Gastroesophageal sphincter (tissue), 4 donors: ENCODE measurements at regions not wholly inside any gene's neighbourhood (a gene's known extent, or its start where the extent isn't known, plus 50 kb on each side); places are given as distances from the start of the nearest gene placed in this dataset.

ENCODE experiments used
- ATAC-seq: fragments of 150-250 bp; one replicate; pipeline ENCODE4 v1.9.1; 2016; ENCODE audit warnings: mild to moderate bottlenecking, moderate library complexity
- H3K27ac ChIP-seq, 4 donors: fragments of 200-600 bp; sonication (generic) in 3 of 4; 1 replicate in 3 of 4; 2 replicates in 1 of 4; pipeline ENCODE4 v1.5.1; 2016 to 2019
- H3K27me3 ChIP-seq: fragments of 200-600 bp; sonication (generic); one replicate; pipeline ENCODE4 v1.5.1; 2019
- H3K36me3 ChIP-seq, 2 donors: fragments of 200-600 bp; sonication (generic); one replicate each; pipeline ENCODE4 v1.5.1; 2019; ENCODE audit warnings: control low read depth in 1 of 2
- H3K4me1 ChIP-seq, 3 donors: fragments of 200-600 bp; sonication (generic); 1 replicate in 2 of 3; 2 replicates in 1 of 3; pipeline ENCODE4 v1.5.1; 2016 to 2019; ENCODE audit warnings: control low read depth in 2 of 3
- H3K4me3 ChIP-seq, 2 donors: fragments of 200-600 bp; sonication (generic); one replicate each; pipeline ENCODE4 v1.5.1; 2019; ENCODE audit warnings: mild to moderate bottlenecking in 1 of 2, moderate library complexity in 1 of 2
- H3K9me3 ChIP-seq, 3 donors: fragments of 200-600 bp; sonication (generic); one replicate each; pipeline ENCODE4 v1.5.1; 2017 to 2019; ENCODE audit warnings: control low read depth in 2 of 3
- CTCF ChIP-seq, 4 experiments: fragments of 200-600 bp in 2 of 4; fragments of 450-650 bp in 2 of 4; sonication (generic) in 1 of 4; IDR thresholded peaks; one replicate each; pipeline ENCODE4 v1.5.1; 2017 to 2019; ENCODE audit warnings: antibody characterized with exemption in 4 of 4, mild to moderate bottlenecking in 2 of 4, moderate library complexity in 2 of 4
- EP300 ChIP-seq: sonication (generic); formaldehyde crosslinking; IDR thresholded peaks from one replicate; pipeline ENCODE4 v1.6.1; 2017; ENCODE audit warnings: antibody characterized with exemption, mild to moderate bottlenecking
- POLR2A ChIP-seq, 2 donors: fragments of 450-650 bp; IDR thresholded peaks; one replicate each; pipeline ENCODE4 v1.6.1; 2017; ENCODE audit warnings: antibody characterized with exemption in 2 of 2, mild to moderate bottlenecking in 2 of 2, moderate library complexity in 1 of 2
- POLR2AphosphoS5 ChIP-seq: sonication (generic); formaldehyde crosslinking; IDR thresholded peaks from one replicate; pipeline ENCODE4 v1.6.1; 2017; ENCODE audit warnings: antibody characterized with exemption
- WGBS, 2 donors: methylation state at CpG; one replicate each; pipeline ENCODE4 v1.1.5; 2018; ENCODE audit warnings: low coverage in 1 of 2; 5-methylcytosine and 5-hydroxymethylcytosine counted together

DNA sequence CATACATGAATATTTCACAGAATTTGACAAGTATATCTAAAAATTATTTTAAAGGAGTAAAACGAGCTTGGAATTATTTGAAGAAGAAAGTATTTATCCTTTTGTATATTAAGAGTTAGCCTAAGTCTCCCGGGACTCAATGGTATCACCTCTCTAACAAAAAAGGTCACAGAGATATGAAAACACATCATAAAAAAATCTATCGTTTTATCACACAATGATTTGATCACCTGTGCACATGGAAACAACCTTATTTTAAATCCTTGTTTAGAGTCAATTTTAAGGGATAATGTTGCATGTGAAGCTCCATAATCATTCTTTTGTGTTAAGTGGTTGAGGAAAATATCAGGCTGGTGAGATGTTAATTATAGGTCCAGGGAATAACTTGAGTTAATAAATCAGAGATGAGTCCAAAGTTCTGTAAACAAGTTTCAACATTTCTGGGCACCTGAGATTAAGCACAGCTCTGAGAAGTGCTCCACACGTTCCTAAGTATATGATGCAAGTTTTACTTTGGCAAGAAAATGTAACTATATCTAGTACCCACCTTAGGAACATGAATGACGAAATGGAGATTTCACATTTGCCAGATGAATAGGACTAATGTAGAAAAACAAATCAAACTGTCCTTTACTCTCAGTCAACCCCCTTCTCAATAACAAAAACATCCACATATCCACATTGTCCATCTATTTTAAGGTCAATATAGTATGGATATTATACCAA lies 148.5 kb upstream of the AKR1E2 start:
- Histone ChIP-seq H3K27ac (peak overlapping the region; percentile 60 to 85 (median 78)), H3K4me3 (no peak overlapping the region), H3K4me1 (peaks cover 4 to 17% (median 6%) of the 10 kb centered on the region in 3 donors), H3K36me3 (no peaks in the 10 kb centered on the region), H3K9me3 (no peaks in the 10 kb centered on the region), H3K27me3 (no peaks in the 10 kb centered on the region)
- ATAC-seq, result peak; percentile 92
- 39 to 41% methylated on average over 5 of the region's 5 CpGs for WGBS, 2 donors
- TF ChIP-seq EP300, result peak; percentile 71
- no peak for TF ChIP-seq POLR2A (IDR thresholded peaks at IDR 0.05)
- TF ChIP-seq POLR2AphosphoS5, result peak; percentile 89

- Histone ChIP-seq H3K27ac (peak overlapping the region in 2 of 4 donors; percentile 5 to 85), H3K4me1 (peaks cover 4 to 17% (median 6%) of the 10 kb centered on the region in 3 donors), H3K36me3 (no peaks in the 10 kb centered on the region), H3K4me3 (no peak overlapping the region), H3K9me3 (no peaks in the 10 kb centered on the region), H3K27me3 (no peaks in the 10 kb centered on the region)
- ATAC-seq, result no peak
- WGBS, 2 donors, result 100% methylated on average over 3 of the region's 3 CpGs
- TF ChIP-seq CTCF (IDR thresholded peaks at IDR 0.05), result no peak
- TF ChIP-seq POLR2A (IDR thresholded peaks at IDR 0.05), result no peak
- no peak for TF ChIP-seq EP300
- TF ChIP-seq POLR2AphosphoS5, result no peak
These were observed 149.4 kb upstream of the AKR1E2 start for GRCh38 chr10:4676566-4676965.

DNA sequence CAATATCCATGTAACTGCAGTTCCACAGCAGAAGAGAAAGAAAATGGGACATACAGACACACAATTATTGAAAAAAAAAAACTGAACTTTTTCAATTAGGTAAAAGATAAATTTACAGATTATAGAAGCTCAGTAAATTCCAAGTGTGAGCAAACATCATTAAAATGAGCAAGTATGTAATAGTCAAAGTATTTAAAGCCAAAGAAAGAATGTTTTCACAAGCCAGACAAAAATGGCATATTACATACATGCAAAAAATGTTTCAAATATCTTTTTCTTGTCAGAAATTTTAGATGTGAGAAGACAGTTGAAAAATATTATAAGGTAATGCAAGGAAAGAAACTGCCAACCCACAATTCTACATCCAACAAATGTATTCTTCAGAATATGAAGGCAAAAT lies 150.2 kb upstream of the AKR1E2 start:
- H3K27ac ChIP-seq, result peak overlapping the region in 1 of 4 donors; percentile 85
- no peak for TF ChIP-seq POLR2AphosphoS5
- TF ChIP-seq CTCF (IDR thresholded peaks at IDR 0.05), result no peak
- TF ChIP-seq POLR2A (IDR thresholded peaks at IDR 0.05), result no peak
- TF ChIP-seq EP300, result no peak
- H3K27me3 ChIP-seq, result no peaks in the 10 kb centered on the region
- H3K9me3 ChIP-seq, result no peaks in the 10 kb centered on the region
- H3K4me1 ChIP-seq, result peaks cover 4 to 17% (median 6%) of the 10 kb centered on the region in 3 donors
- no peak overlapping the region for H3K4me3 ChIP-seq
- no peaks in the 10 kb centered on the region for H3K36me3 ChIP-seq
- ATAC-seq, result no peak

- peak overlapping the region in 1 of 4 donors; percentile 6 for H3K27ac ChIP-seq
- TF ChIP-seq POLR2AphosphoS5 (no peak), EP300 (no peak), POLR2A (IDR thresholded peaks at IDR 0.05) (no peak), CTCF (IDR thresholded peaks at IDR 0.05) (no peak)
- H3K36me3 ChIP-seq, result no peaks in the 10 kb centered on the region
- no peaks in the 10 kb centered on the region for H3K9me3 ChIP-seq
- H3K4me3 ChIP-seq, result no peak overlapping the region
- no peak for ATAC-seq
- WGBS, 2 donors, result 87 to 88% methylated on average over 7 of the region's 7 CpGs
- H3K4me1 ChIP-seq, result peaks cover under 1 to 12% (median 2%) of the 10 kb centered on the region in 3 donors
- H3K27me3 ChIP-seq, result no peaks in the 10 kb centered on the region
These were observed 152.5 kb upstream of the AKR1E2 start for GRCh38 chr10:4673279-4674040.

- WGBS, 2 donors, result 40 to 57% methylated on average over 1 of the region's 1 CpG
- Histone ChIP-seq H3K9me3 (no peaks in the 10 kb centered on the region), H3K27ac (peak overlapping the region in 2 of 4 donors; percentile 48 to 49), H3K4me3 (no peak overlapping the region), H3K36me3 (no peaks in the 10 kb centered on the region), H3K4me1 (peaks cover 0 to 1% (median 0%) of the 10 kb centered on the region in 3 donors), H3K27me3 (no peaks in the 10 kb centered on the region)
- TF ChIP-seq CTCF (IDR thresholded peaks at IDR 0.05) (no peak), POLR2AphosphoS5 (no peak), EP300 (no peak), POLR2A (IDR thresholded peaks at IDR 0.05) (no peak)
- ATAC-seq, result no peak
These were observed 153.8 kb upstream of the AKR1E2 start for GRCh38 chr10:4672201-4672600.
